Inferior parietal cortex (tissue), 1 donor: ENCODE measurements at regions not wholly inside any gene's neighbourhood (a gene's known extent, or its start where the extent isn't known, plus 50 kb on each side); places are given as distances from the start of the nearest gene placed in this dataset.
"Not testable (repeated sequence)": the region's sequence is repeated elsewhere in the genome, so short reads cannot be mapped to it uniquely, and the experiment has no call there.

ENCODE experiments used
- DNase-seq: peaks from one replicate; pipeline ENCODE4 v3.0.0-alpha.2; 2016; ENCODE audit errors: extremely low spot score

DNA sequence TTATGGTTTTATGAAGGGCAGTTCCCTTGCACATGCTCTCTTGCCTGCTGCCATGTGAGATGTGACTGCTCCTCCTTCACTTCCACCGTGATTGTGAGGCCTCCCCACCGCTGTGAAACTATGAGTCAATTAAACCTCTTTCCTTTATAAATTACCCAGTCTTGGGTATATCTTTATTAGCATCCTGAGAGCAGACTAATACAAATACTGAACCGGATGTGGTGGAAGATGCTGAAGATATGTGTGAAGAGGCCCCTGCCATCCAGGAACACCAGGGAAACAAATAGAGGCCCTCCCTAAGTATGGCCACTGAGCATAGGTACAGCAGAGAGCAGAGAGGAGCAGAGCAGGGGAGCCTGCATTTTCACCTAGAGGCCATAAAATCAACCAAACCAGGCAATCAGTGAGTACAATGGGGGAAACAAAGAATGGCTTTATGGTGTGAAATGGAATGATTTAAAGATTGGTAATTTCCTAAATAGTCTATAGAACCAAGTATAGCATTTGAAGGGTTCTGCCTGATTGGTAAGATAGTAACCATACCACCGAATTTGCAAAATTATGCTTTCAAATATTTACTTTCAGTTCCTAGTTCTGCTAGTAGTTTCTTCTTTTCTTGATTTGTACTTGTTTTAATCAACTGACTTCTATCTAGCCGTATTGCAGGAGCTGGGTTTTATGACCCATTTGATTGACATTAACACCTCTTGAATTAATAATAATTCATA lies 421.6 kb downstream of the IRX1 start:
- DNase-seq, result no peak

GRCh38 chr5:4018007-4018406 lies 422.4 kb downstream of the IRX1 start:
- DNase-seq, result no peak

DNA sequence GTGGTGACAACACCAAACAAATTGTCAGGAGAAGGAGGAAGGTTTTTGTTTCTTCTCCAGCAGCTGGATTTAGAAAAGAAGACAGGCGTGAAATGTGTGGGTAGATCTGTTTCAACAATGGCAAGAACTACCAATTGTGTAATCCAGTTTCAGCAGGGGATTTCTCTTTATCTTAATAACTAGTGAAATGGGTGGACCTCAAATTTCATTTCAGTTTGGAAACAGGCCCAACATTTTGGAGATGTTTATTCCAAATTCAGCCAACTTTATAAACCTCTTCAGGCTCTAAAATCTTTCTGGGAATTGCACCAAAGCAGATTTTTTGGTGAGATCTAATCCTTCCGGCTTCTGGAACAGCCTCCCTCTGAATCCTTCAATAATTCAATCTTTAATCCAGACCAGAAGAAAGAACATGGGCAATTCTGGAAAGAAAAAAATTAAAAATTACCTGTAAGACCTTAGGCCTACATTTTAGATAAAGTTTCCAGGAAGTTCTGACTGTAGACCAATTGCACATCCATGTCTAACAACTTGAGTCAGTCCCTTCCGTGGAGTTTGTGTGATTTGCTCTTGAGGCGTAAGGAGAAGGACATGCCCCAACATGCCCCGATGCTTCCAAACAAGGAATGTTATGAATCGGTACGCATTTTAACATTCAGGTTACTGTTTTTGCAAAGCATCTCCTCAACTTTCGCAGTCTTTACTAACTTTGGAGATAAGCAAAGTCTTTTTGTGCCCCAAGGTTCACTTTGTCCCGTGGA lies 423.6 kb downstream of the IRX1 start:
- no peak for DNase-seq

GRCh38 chr5:4019841-4020240 lies 424.2 kb downstream of the IRX1 start:
- DNase-seq, result no peak

GRCh38 chr5:4020400-4020799 lies 424.8 kb downstream of the IRX1 start:
- peak; percentile 24 for DNase-seq

DNA sequence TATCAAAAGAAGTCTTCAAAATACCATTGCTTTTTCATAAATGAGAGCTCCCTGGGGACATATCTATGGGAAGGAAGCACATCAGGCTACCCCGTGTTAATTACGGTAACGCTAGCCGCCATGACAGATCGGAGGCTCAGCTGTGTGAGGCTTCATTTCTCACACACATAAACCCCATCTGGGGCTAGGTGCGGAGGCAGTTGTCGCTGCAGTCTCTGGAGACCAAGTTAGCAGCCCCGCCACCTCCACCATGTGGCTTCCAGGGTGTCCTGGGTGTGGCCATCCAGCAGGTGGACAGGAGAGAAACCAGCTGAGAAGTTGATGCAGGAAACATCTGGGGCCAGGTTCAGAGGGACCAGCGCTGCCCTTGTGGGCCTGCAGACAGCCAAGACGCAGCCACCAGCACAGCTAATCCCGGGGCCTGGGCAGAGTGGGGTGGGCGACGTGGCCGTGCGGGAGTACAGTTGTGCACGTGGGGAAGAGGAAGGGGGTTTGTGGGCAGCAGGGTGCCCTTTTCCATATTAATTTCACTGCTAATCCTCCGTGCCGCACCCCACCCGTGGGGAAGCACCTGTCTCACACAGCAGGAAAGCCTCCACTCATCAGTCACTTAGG lies 426.5 kb downstream of the IRX1 start:
- DNase-seq, result no peak

DNA sequence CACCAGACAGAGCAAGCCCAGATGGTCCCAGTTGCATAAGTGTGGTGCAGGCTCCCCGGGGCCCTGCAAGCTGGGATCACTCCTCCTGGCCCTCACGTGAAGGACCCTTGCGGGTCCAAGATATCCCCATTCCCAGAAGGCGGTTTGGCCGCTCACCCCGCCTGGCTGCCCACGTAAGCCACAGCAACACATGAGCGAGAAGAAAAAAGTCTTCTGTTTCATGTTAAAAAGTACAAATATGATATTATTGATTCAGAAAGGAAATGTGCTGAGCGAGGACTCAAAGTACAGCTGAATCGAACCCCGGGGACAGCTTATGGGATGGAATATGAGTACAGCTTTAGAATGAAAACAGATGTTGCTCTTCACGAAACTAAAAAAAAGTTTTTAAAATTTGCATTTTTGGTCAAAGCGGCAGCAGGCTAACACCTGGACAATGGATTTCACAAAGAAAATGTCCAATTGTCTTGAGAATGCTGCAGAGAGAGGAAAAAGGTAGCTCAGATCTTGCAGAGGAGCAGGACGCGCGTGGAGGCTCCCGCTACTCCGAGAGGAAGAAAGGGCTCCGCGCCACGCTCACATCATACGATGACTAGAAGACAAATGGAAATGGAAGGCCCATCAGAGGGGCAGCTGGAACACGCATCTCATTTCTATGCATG lies 427.6 kb downstream of the IRX1 start:
- DNase-seq, result no peak

DNA sequence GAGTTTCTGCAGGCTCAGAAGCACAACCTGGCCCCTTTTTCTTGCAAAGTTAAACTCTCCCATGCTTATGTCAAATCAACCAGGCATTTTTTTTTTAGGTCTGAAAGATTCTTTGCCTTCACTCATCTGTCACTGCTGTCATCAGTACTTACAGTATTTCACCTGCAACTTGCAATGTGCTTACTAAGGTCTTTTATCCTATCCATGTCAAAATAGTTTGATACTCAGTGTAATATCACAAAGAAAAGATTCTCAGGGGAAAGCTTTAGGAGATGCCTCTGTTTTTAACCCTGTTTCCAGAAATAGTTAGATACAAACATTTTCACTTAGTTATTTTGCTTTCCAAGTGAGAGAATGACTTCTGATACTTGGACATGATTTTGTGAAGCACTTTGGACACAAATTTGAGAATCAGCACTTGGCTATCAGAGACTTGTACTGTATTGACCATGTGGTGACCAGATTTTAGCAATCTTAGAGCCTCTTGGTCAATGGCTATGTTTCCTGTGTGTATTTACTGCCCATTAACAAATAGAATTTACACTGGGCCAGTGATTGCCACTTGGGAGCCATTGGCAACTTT lies 428.2 kb downstream of the IRX1 start:
- DNase-seq, result no peak

DNA sequence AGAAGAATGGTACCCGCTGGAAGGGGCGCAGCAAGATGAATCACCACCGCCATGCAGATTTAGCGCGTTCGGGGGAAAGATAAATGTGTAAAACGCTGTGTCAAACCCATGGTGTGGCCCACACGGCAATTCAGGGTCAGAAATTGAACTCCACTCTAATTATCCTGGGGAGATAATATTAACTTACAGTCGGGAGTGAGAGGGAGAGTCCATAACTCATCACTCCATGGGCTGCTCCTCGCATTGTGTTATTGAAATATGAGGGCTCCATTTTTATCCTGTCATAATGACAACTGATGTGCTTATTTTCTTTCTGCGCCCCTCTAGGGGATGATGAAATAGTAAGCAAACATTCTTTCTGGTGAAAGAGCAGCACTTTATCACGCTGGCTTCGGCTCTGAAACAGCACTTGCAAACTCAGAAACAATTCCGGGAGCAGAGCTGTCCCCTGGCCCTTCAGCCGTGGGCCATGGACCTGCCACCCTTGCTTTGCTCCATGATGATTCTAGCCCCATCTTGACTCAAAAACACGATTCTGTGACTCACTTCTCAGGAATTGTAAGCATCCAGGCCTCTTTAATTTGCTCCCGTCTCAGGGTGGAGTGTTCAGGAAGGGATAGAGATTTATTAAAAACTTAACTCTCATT lies 431.6 kb downstream of the IRX1 start:
- DNase-seq, result no peak

GRCh38 chr5:4028384-4028783 lies 432.8 kb downstream of the IRX1 start:
- DNase-seq, result no peak

GRCh38 chr5:4033546-4033945 lies 437.9 kb downstream of the IRX1 start:
- not testable (repeated sequence) for DNase-seq

- no peak for DNase-seq
Measured at GRCh38 chr5:4036861-4037260, 441.2 kb downstream of the IRX1 start.

DNA sequence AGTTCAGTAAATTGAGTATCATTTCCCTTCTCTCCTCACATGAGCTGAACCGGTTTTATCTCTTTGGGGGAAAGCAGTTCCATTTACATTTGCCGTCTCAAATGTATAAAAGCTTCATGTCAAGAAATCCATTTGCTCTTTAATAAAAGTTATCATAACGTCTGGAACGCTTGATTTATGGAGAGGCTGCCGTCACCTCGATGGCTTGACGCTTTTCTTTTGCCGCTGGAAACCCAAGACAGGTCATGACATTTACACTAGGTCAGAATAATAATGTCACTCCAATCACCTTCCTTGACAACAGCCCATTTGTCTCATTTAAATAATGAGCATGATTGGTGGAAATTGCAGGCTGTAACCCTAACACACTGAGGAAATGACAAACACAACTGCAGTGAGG lies 443.4 kb downstream of the IRX1 start:
- no peak for DNase-seq

DNA sequence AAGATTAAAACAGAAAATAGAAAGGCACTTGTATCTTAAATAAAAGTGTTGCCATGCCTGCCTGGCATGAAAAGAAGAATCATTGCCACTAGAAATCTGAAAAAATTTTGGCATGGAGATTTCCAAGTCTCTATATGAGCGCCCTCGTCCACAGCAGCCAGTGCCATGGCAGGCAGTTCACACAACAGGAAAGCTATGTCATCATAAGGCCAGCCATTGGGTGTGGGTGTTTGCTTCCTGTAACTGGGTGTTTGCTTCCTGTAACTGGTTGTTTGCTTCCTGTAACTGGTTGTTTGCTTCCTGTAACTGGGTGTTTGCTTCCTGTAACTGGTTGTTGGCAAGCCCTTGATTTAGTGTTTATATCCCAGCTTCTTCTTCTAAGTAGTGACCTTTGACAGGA lies 446.7 kb downstream of the IRX1 start:
- DNase-seq, result no peak

DNA sequence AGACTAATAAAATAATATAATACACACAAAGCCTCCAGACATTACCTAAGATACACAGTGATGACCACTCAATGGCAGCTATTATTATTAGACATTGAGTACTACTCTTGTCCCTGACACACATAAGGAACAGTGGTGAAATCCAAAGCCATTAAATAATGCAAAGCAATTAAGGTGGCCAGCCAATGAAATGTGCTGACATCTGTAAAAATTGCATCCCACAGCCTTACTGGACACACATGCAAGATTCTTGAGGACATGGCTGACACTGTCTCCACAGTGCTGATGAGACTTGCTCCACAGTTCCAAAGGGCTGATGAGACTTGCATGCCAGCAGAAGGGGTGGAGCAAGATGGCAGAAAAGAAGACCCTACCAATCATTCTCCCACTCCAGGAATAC lies 447.5 kb downstream of the IRX1 start:
- DNase-seq, result no peak

DNA sequence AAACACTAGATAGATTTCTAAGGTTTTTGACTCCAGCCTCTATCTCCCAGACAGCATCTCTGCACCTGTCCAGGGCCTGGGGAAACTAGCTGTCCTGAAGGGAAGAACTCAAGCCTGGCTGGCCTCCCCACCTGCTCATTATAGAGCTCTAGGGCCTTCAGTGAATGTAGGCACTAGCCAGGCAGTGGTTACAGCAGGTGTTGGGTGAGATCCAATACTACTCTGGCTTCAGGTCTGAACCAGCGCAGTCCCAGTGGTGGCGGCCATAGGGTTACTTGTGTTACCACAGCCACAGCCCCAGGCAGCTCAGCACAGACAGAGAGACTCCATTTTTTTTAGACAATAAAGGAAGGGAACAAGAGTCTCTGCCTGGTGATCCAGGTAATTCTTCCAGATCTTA lies 449.2 kb downstream of the IRX1 start:
- DNase-seq, result no peak

GRCh38 chr5:4048398-4048797 lies 452.8 kb downstream of the IRX1 start:
- DNase-seq, result no peak

DNA sequence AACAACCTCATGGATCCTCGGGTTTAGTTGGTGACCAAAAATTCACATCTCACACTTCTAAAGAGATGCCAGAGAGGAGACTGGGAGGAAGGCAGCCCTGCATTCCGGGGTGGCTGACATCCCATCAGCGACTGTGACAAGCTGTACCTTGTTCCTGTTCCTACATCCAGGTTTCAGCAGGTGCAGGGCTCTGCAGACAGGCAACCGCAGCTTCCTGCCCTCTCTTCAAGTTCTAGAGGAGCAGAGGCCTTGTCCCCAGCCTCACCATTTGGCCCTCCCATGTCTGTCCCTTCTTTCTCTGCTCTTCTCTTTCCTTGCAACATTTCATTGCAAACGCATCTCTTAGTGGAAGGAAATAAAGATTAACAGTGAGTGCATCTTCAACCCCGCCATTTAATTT lies 454.6 kb downstream of the IRX1 start:
- DNase-seq, result no peak

GRCh38 chr5:4053136-4053535 lies 457.5 kb downstream of the IRX1 start:
- no peak for DNase-seq

- no peak for DNase-seq
Measured at GRCh38 chr5:4054092-4054491, 458.5 kb downstream of the IRX1 start.

DNA sequence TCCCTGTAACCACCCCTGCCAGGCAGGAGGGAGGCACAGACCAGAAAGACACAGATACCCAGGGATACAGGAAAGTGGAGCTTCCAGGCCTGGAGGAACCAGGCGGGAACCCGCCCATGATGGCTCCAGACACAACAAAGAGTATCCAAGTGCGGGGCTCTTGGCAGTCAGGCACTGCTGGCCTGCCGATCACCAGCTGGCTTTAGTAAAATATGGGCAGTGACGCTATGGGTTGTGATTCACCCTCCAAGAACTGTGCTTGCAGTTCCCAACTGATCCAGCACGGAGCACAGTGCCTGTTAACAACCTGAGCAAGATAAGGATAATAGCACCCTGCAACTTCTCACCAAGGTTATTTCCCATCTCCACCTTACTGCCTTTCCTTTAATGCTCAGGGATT lies 463.3 kb downstream of the IRX1 start:
- DNase-seq, result no peak
